ENCODE measurements at regions not wholly inside any gene's neighbourhood (a gene's known extent, or its start where the extent isn't known, plus 50 kb on each side); places are given as distances from the start of the nearest gene placed in this dataset.

GRCh38 chr18:76149284-76149683, 345.8 kb downstream of the ZNF516 start:
- Mint-ChIP-seq H3K27me3 (ENCODE audit: insufficient read depth, low read depth) (peaks cover 11% of the 10 kb centered on the region), H3K27ac (no peak overlapping the region), H3K4me3 (no peak overlapping the region), H3K36me3 (no peaks in the 10 kb centered on the region), H3K9me3 (peaks cover 3% of the 10 kb centered on the region), H3K4me1 (peaks cover 22% of the 10 kb centered on the region)
- no peak overlapping the region for H2AFZ ChIP-seq (replicated peaks)
- no peaks in the 10 kb centered on the region for H3K9me3 ChIP-seq (ENCODE audit: low read depth)
- H3K4me2 ChIP-seq, result no peak overlapping the region
- H3F3A ChIP-seq (ENCODE audit: low read depth), result no peaks in the 10 kb centered on the region
- DNase-seq (ENCODE audit: low spot score), result no peak
- H3K27me3 ChIP-seq, result no peaks in the 10 kb centered on the region
- H3K36me3 ChIP-seq, result no peaks in the 10 kb centered on the region
- H4K20me1 ChIP-seq (ENCODE audit: low read depth), result no peaks in the 10 kb centered on the region
- TF ChIP-seq CTCF (IDR thresholded peaks at IDR 0.05) (no peak), EZH2phosphoT487 (IDR thresholded peaks at IDR 0.05) (no peak), EZH2 (IDR thresholded peaks at IDR 0.05) (no peak)
- no peak overlapping the region for H3K4me3 ChIP-seq
- no peak overlapping the region for H3K27ac ChIP-seq
- no peak overlapping the region for H3K9ac ChIP-seq
- no peaks in the 10 kb centered on the region for H3K4me1 ChIP-seq
- H3K79me2 ChIP-seq (ENCODE audit: low read depth), result no peaks in the 10 kb centered on the region

GRCh38 chr18:76145521-76146376, 349.3 kb downstream of the ZNF516 start:
- TF ChIP-seq EZH2phosphoT487 (IDR thresholded peaks at IDR 0.05) (no peak), CTCF (IDR thresholded peaks at IDR 0.05) (no peak), EZH2 (IDR thresholded peaks at IDR 0.05) (no peak)
- Mint-ChIP-seq H3K4me3 (no peak overlapping the region), H3K4me1 (peaks cover 12% of the 10 kb centered on the region), H3K27me3 (ENCODE audit: insufficient read depth, low read depth) (peaks cover 7% of the 10 kb centered on the region), H3K36me3 (no peaks in the 10 kb centered on the region), H3K27ac (no peak overlapping the region), H3K9me3 (peaks cover 3% of the 10 kb centered on the region)
- no peak overlapping the region for H3K4me2 ChIP-seq
- H3K36me3 ChIP-seq, result no peaks in the 10 kb centered on the region
- no peaks in the 10 kb centered on the region for H3K9me3 ChIP-seq (ENCODE audit: low read depth)
- no peaks in the 10 kb centered on the region for H4K20me1 ChIP-seq (ENCODE audit: low read depth)
- H2AFZ ChIP-seq (replicated peaks), result no peak overlapping the region
- H3F3A ChIP-seq (ENCODE audit: low read depth), result no peaks in the 10 kb centered on the region
- no peak overlapping the region for H3K9ac ChIP-seq
- no peaks in the 10 kb centered on the region for H3K4me1 ChIP-seq
- no peaks in the 10 kb centered on the region for H3K27me3 ChIP-seq
- no peak for DNase-seq (ENCODE audit: low spot score)
- H3K4me3 ChIP-seq, result no peak overlapping the region
- no peaks in the 10 kb centered on the region for H3K79me2 ChIP-seq (ENCODE audit: low read depth)
- no peak overlapping the region for H3K27ac ChIP-seq

GRCh38 chr18:76144844-76145243, 350.2 kb downstream of the ZNF516 start:
- Mint-ChIP-seq H3K27me3 (ENCODE audit: insufficient read depth, low read depth) (peaks cover 7% of the 10 kb centered on the region), H3K4me3 (no peak overlapping the region), H3K9me3 (peaks cover 3% of the 10 kb centered on the region), H3K4me1 (peaks cover 7% of the 10 kb centered on the region), H3K27ac (no peak overlapping the region), H3K36me3 (no peaks in the 10 kb centered on the region)
- no peak overlapping the region for H3K4me2 ChIP-seq
- no peaks in the 10 kb centered on the region for H3K4me1 ChIP-seq
- no peak overlapping the region for H3K4me3 ChIP-seq
- no peaks in the 10 kb centered on the region for H4K20me1 ChIP-seq (ENCODE audit: low read depth)
- no peak for DNase-seq (ENCODE audit: low spot score)
- H3K79me2 ChIP-seq (ENCODE audit: low read depth), result no peaks in the 10 kb centered on the region
- no peak for TF ChIP-seq CTCF (IDR thresholded peaks at IDR 0.05)
- TF ChIP-seq EZH2phosphoT487 (IDR thresholded peaks at IDR 0.05), result no peak
- no peak for TF ChIP-seq EZH2 (IDR thresholded peaks at IDR 0.05)
- no peaks in the 10 kb centered on the region for H3K36me3 ChIP-seq
- no peaks in the 10 kb centered on the region for H3K9me3 ChIP-seq (ENCODE audit: low read depth)
- no peaks in the 10 kb centered on the region for H3K27me3 ChIP-seq
- no peak overlapping the region for H2AFZ ChIP-seq (replicated peaks)
- H3F3A ChIP-seq (ENCODE audit: low read depth), result no peaks in the 10 kb centered on the region
- no peak overlapping the region for H3K27ac ChIP-seq
- no peak overlapping the region for H3K9ac ChIP-seq
